H1 (cell line): ENCODE measurements at regions not wholly inside any gene's neighbourhood (a gene's known extent, or its start where the extent isn't known, plus 50 kb on each side); places are given as distances from the start of the nearest gene placed in this dataset.

Experiments
- CTCF ChIA-PET: fragments of 300-600 bp; sonication (Branson Sonifier 250); formaldehyde crosslinking; loops from one replicate; lab custom pipeline; 2021; ENCODE audit not compliant: partially characterized antibody; lab: Charles Lee
- POLR2A ChIA-PET: fragments of 300-600 bp; sonication (Branson Sonifier 250); formaldehyde crosslinking; loops from one replicate; lab custom pipeline; 2021; ENCODE audit warnings: inconsistent platforms; ENCODE audit not compliant: partially characterized antibody; lab: Charles Lee
- DNase-seq, 2 experiments: peaks; one replicate each; pipeline versions ENCODE4 v3.0.0 to v3.0.0-alpha.2; 2010 to 2022; ENCODE audit warnings: low spot score in 2 of 2, low read depth in 1 of 2, mixed read lengths in 1 of 2
- FAIRE-seq: peaks from 2 replicates; lab custom pipeline; 2011; peaks lifted over from hg19 to GRCh38; lab: Jason Lieb, UNC
- H2AFZ ChIP-seq: 2 replicates; pipeline ENCODE4 v1.8.1; 2012; ENCODE audit warnings: low read length, inconsistent platforms
- H2AK5ac ChIP-seq: 2 replicates; pipeline ENCODE4 v1.6.1; 2013; ENCODE audit warnings: low read depth, low read length
- H2BK120ac ChIP-seq: replicated peaks from 2 replicates; pipeline ENCODE3; 2013; ENCODE audit warnings: low read depth, low read length, inconsistent platforms
- H2BK12ac ChIP-seq: 2 replicates; pipeline ENCODE4 v1.6.1; 2013; ENCODE audit warnings: low read depth, low read length
- H2BK15ac ChIP-seq: 2 replicates; pipeline ENCODE4 v1.6.1; 2013; ENCODE audit warnings: low read length
- H2BK20ac ChIP-seq: 2 replicates; pipeline ENCODE4 v1.6.1; 2013; ENCODE audit warnings: low read length
- H2BK5ac ChIP-seq: 2 replicates; pipeline ENCODE4 v1.6.1; 2013; ENCODE audit warnings: low read depth, low read length
- H3K14ac ChIP-seq: 2 replicates; pipeline ENCODE4 v1.6.1; 2013; ENCODE audit warnings: inconsistent platforms; ENCODE audit not compliant: insufficient read length
- H3K18ac ChIP-seq: 2 replicates; pipeline ENCODE4 v1.6.1; 2013; ENCODE audit warnings: low read length; ENCODE audit errors: extremely low read depth
- H3K23ac ChIP-seq: 2 replicates; pipeline ENCODE4 v1.6.1; 2013; ENCODE audit warnings: inconsistent platforms; ENCODE audit not compliant: insufficient read length
- H3K23me2 ChIP-seq: 2 replicates; pipeline ENCODE4 v1.6.1; 2013; ENCODE audit warnings: low read depth, low read length
- H3K27ac ChIP-seq: 2 replicates; pipeline ENCODE4 v1.6.1; 2011; ENCODE audit warnings: low read depth, low read length, inconsistent platforms
- H3K27me3 ChIP-seq, 4 experiments: replicated peaks in 1 of 4; 1 replicate in 1 of 4; 2 replicates in 3 of 4; pipeline versions ENCODE4 v1.6.1 to v1.8.1; 2011 to 2013; ENCODE audit warnings: low read length in 3 of 4, mild to moderate bottlenecking in 3 of 4, inconsistent platforms in 2 of 4, mixed read lengths in 2 of 4, moderate library complexity in 1 of 4; ENCODE audit not compliant: control insufficient read depth in 3 of 4, insufficient read depth in 3 of 4; ENCODE audit errors: extremely low read depth in 1 of 4
- H3K36me3 ChIP-seq, 4 experiments: 2 replicates each; pipeline versions ENCODE4 v1.6.1 to v1.8.1; 2011 to 2013; ENCODE audit warnings: mild to moderate bottlenecking in 4 of 4, low read length in 3 of 4, moderate library complexity in 2 of 4, control low read depth in 1 of 4, inconsistent platforms in 1 of 4; ENCODE audit not compliant: insufficient read depth in 4 of 4, control insufficient read depth in 2 of 4
- H3K4ac ChIP-seq: replicated peaks from 2 replicates; pipeline ENCODE3; 2013; ENCODE audit warnings: low read length, low read depth, mixed read lengths, inconsistent platforms; ENCODE audit not compliant: insufficient read length
- H3K4me1 ChIP-seq, 4 experiments: replicated peaks in 1 of 4; 1 replicate in 1 of 4; 2 replicates in 3 of 4; pipeline versions ENCODE4 v1.6.1 to v1.8.1; 2011 to 2013; ENCODE audit warnings: low read length in 3 of 4, inconsistent platforms in 2 of 4, mixed read lengths in 1 of 4; ENCODE audit not compliant: insufficient read depth in 4 of 4, control insufficient read depth in 3 of 4
- H3K4me2 ChIP-seq, 2 experiments: 2 replicates each; pipeline versions ENCODE4 v1.6.1 to v1.8.1; 2011 to 2013; ENCODE audit warnings: low read depth in 2 of 2, low read length in 2 of 2, control low read depth in 1 of 2, inconsistent platforms in 1 of 2, mild to moderate bottlenecking in 1 of 2; ENCODE audit not compliant: insufficient read depth in 1 of 2
- H3K4me3 ChIP-seq, 4 experiments: fragments of 200-600, 300-600 bp in 1 of 4; sonication (generic), shearing (Covaris generic), sonication (Bioruptor Twin) in 1 of 4; 2 replicates each; pipeline versions ENCODE4 v1.5.1 to v1.8.1; 2011 to 2016; ENCODE audit warnings: low read length in 4 of 4, low read depth in 3 of 4, control low read depth in 2 of 4, inconsistent platforms in 2 of 4, mild to moderate bottlenecking in 2 of 4, mixed read lengths in 1 of 4, moderate library complexity in 1 of 4; ENCODE audit not compliant: insufficient read depth in 2 of 4; ENCODE audit errors: extremely low read depth in 1 of 4
- H3K56ac ChIP-seq: replicated peaks from 2 replicates; pipeline ENCODE3; 2013; ENCODE audit warnings: low read depth, mild to moderate bottlenecking, mixed read lengths, low read length, inconsistent platforms; ENCODE audit not compliant: insufficient read length
- H3K79me1 ChIP-seq: 2 replicates; pipeline ENCODE4 v1.6.1; 2013; ENCODE audit warnings: low read depth, low read length, control low read depth
- H3K79me2 ChIP-seq, 2 experiments: 2 replicates each; pipeline versions ENCODE4 v1.6.1 to v1.8.1; 2012 to 2013; ENCODE audit warnings: low read length in 2 of 2, mild to moderate bottlenecking in 2 of 2, inconsistent platforms in 1 of 2; ENCODE audit not compliant: insufficient read depth in 2 of 2, control insufficient read depth in 1 of 2
- H3K9ac ChIP-seq, 4 experiments: replicated peaks in 1 of 4; 1 replicate in 1 of 4; 2 replicates in 3 of 4; pipeline versions ENCODE4 v1.6.1 to v1.8.1; 2011 to 2013; ENCODE audit warnings: low read depth in 3 of 4, low read length in 3 of 4, control low read depth in 2 of 4, mild to moderate bottlenecking in 2 of 4, moderate library complexity in 2 of 4, inconsistent platforms in 1 of 4; ENCODE audit errors: extremely low read depth in 1 of 4
- H3K9me3 ChIP-seq, 2 experiments: 2 replicates each; pipeline versions ENCODE4 v1.6.1 to v1.8.1; 2012 to 2013; ENCODE audit warnings: mild to moderate bottlenecking in 2 of 2, moderate library complexity in 2 of 2, control low read depth in 1 of 2, inconsistent platforms in 1 of 2, low read depth in 1 of 2, low read length in 1 of 2, mixed read lengths in 1 of 2; ENCODE audit not compliant: insufficient read depth in 2 of 2
- H4K20me1 ChIP-seq, 2 experiments: replicated peaks in 1 of 2; 2 replicates each; pipeline versions ENCODE3 to v1.8.1; 2011 to 2013; ENCODE audit warnings: inconsistent platforms in 2 of 2, low read length in 2 of 2, mild to moderate bottlenecking in 1 of 2; ENCODE audit not compliant: insufficient read depth in 2 of 2, control insufficient read depth in 1 of 2
- H4K5ac ChIP-seq: 2 replicates; pipeline ENCODE4 v1.6.1; 2013; ENCODE audit warnings: low read length, low read depth, mixed read lengths, inconsistent platforms; ENCODE audit not compliant: insufficient read length
- H4K8ac ChIP-seq: 2 replicates; pipeline ENCODE4 v1.8.0; 2013; ENCODE audit warnings: mild to moderate bottlenecking, moderate library complexity, low read length, inconsistent platforms; ENCODE audit not compliant: insufficient read depth; ENCODE audit errors: extremely low read depth
- H4K91ac ChIP-seq: replicated peaks from 2 replicates; pipeline ENCODE3; 2013; ENCODE audit warnings: low read length, mixed read lengths, inconsistent platforms; ENCODE audit not compliant: insufficient read length
- ATF3 ChIP-seq: IDR thresholded peaks from 2 replicates; pipeline ENCODE4 v1.6.1; 2011; ENCODE audit warnings: low read depth, mild to moderate bottlenecking, low read length; ENCODE audit not compliant: insufficient read depth
- CEBPB ChIP-seq: IDR thresholded peaks from 2 replicates; pipeline ENCODE4 v1.6.1; 2012; ENCODE audit warnings: low read depth, low read length
- GTF2F1 ChIP-seq: IDR thresholded peaks from 2 replicates; pipeline ENCODE4 v1.6.1; 2012; ENCODE audit warnings: low read depth, low read length, improper control_type of control experiment, borderline replicate concordance
- KDM1A ChIP-seq: fragments of 200-600, 300-600 bp; sonication (generic); IDR thresholded peaks from 2 replicates; pipeline ENCODE4 v1.7.1; 2016; ENCODE audit warnings: mild to moderate bottlenecking, low read length, borderline replicate concordance
- MAFK ChIP-seq: IDR thresholded peaks from 2 replicates; pipeline ENCODE4 v1.6.1; 2012; ENCODE audit warnings: low read depth, mild to moderate bottlenecking, improper control_type of control experiment, low read length
- NRF1 ChIP-seq: IDR thresholded peaks from 2 replicates; pipeline ENCODE4 v1.6.1; 2011; ENCODE audit warnings: mild to moderate bottlenecking, low read depth, low read length, improper control_type of control experiment
- PHF8 ChIP-seq: fragments of 200-600 bp; sonication (generic); conservative IDR thresholded peaks from 2 replicates; pipeline ENCODE4 v1.7.1; 2012; ENCODE audit warnings: low read depth, mild to moderate bottlenecking, inconsistent platforms, low read length, moderate library complexity
- SAP30 ChIP-seq: fragments of 300-600 bp; sonication (generic); IDR thresholded peaks from 2 replicates; pipeline ENCODE4 v1.7.1; 2012; ENCODE audit warnings: low read length, moderate library complexity, mild to moderate bottlenecking, inconsistent platforms; ENCODE audit not compliant: insufficient read depth, insufficient replicate concordance
- SIN3A ChIP-seq, 2 experiments: IDR thresholded peaks in 1 of 2; conservative IDR thresholded peaks in 1 of 2; 2 replicates each; pipeline ENCODE4 v1.6.1; 2011 to 2012; ENCODE audit warnings: low read length in 2 of 2, improper control_type of control experiment in 1 of 2, low read depth in 1 of 2, mild to moderate bottlenecking in 1 of 2
- SIX5 ChIP-seq: IDR thresholded peaks from 2 replicates; pipeline ENCODE4 v1.6.1; 2011; ENCODE audit warnings: mild to moderate bottlenecking, low read depth, low read length
- SUZ12 ChIP-seq: fragments of 200-600 bp; sonication (generic); IDR thresholded peaks from 2 replicates; pipeline ENCODE4 v1.6.1; 2012; ENCODE audit warnings: mild to moderate bottlenecking, inconsistent platforms, low read length, moderate library complexity, mixed read lengths
- TAF7 ChIP-seq: optimal IDR thresholded peaks from 2 replicates; pipeline ENCODE3; 2011; ENCODE audit warnings: low read depth, mild to moderate bottlenecking, inconsistent platforms, low read length, moderate library complexity, borderline replicate concordance
- WGBS, 2 experiments: shearing (Covaris generic) in 1 of 2; methylation state at CpG; one replicate each; pipeline versions ENCODE4 v1.1.6 to v1.1.7; 2013 to 2015; ENCODE audit warnings: low lambda C conversion rate in 2 of 2, mixed read lengths in 2 of 2, inconsistent platforms in 1 of 2, low coverage in 1 of 2, missing lambda C conversion rate in 1 of 2; ENCODE audit not compliant: insufficient replicate concordance in 2 of 2, insufficient coverage in 1 of 2, insufficient read length in 1 of 2; ENCODE audit errors: extremely low coverage in 1 of 2, missing lambda C conversion rate in 1 of 2; 5-methylcytosine and 5-hydroxymethylcytosine counted together

- DNase-seq (no peak), FAIRE-seq (no peak)
- H2BK120ac ChIP-seq: no peak overlapping the region
- no peak overlapping the region for H3K56ac ChIP-seq
- H4K20me1 ChIP-seq: no peaks in the 10 kb centered on the region
- H3K79me2 ChIP-seq: no peaks in the 10 kb centered on the region
- H3K27ac ChIP-seq: no peak overlapping the region
- H4K8ac ChIP-seq: no peak overlapping the region
- H3K23me2 ChIP-seq: no peaks in the 10 kb centered on the region
- no peak overlapping the region for H3K23ac ChIP-seq
- no peak overlapping the region for H2BK5ac ChIP-seq
- POLR2A ChIA-PET: no interaction called here
- no peak overlapping the region for H2BK20ac ChIP-seq
- H3K4me1 ChIP-seq: peaks cover 2 to 4% (median 3%) of the 10 kb centered on the region in 4 experiments; a peak in 4 of 7 replicates
- no peaks in the 10 kb centered on the region for H3K79me1 ChIP-seq
- no peaks in the 10 kb centered on the region for H3K27me3 ChIP-seq
- no peak overlapping the region for H3K18ac ChIP-seq
- no peak overlapping the region for H4K5ac ChIP-seq
- no peak overlapping the region for H3K14ac ChIP-seq
- no peak overlapping the region for H2BK15ac ChIP-seq
- H3K9ac ChIP-seq: no peak overlapping the region
- H3K4ac ChIP-seq: no peak overlapping the region
- CTCF ChIA-PET: no interaction called here
- no peak overlapping the region for H3K4me2 ChIP-seq
- H2AFZ ChIP-seq: no peak overlapping the region
- H2BK12ac ChIP-seq: no peak overlapping the region
- WGBS, 2 experiments: 83% methylated on average over 11 of the region's 11 CpGs; no CpG with 5 or more reads in 1 of the 2 experiments
- H2AK5ac ChIP-seq: no peak overlapping the region
- no peak overlapping the region for H3K4me3 ChIP-seq
- no peaks in the 10 kb centered on the region; a peak in 1 of 8 replicates for H3K36me3 ChIP-seq
- no peak overlapping the region for H4K91ac ChIP-seq
- no peaks in the 10 kb centered on the region for H3K9me3 ChIP-seq
- TF ChIP-seq SIX5 (no peak), NRF1 (no peak), MAFK (no peak), GTF2F1 (no peak), SAP30 (no peak), ATF3 (no peak), PHF8 (no peak), SIN3A (conservative IDR thresholded peaks at IDR 0.05 in 1 of 2, IDR thresholded peaks at IDR 0.05 in 1 of 2; ENCODE audit: low read depth in 1 of 2, low read length in 2 of 2) (no peak), KDM1A (no peak), TAF7 (no peak), CEBPB (no peak), SUZ12 (no peak)
Observed at GRCh38 chr1:4152266-4152665, 252.2 kb upstream of the C1orf174 start.
